ENCODE measurements at regions not wholly inside any gene's neighbourhood (a gene's known extent, or its start where the extent isn't known, plus 50 kb on each side); places are given as distances from the start of the nearest gene placed in this dataset.
"Not testable (repeated sequence)": the region's sequence is repeated elsewhere in the genome, so short reads cannot be mapped to it uniquely, and the experiment has no call there.

DNA sequence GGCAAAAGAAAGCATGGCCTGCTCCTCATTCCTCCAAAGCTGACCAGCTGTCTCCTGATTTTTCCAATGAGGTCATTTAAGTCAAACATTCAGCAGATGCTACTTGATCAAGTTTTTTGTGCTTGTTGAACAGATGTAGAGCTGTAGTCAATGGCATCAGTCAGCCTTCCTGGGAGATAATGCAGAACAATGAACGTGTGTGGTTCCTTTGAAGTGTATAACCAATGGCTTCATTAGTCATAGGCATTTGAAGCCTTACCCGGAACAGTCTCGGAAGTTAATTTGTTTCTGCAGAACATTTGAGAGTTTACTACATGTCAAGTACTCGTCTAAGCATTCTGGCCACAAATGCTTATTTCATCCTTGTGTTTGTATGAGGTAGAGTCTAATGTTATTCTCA is 227.1 kb downstream of the ADRA2A start:
- ATAC-seq (no peak), DNase-seq (no peak)
- no peaks in the 10 kb centered on the region for H3K36me3 Mint-ChIP-seq
- no peaks in the 10 kb centered on the region for H3K9me3 Mint-ChIP-seq
- TF ChIP-seq, protein P1, sequence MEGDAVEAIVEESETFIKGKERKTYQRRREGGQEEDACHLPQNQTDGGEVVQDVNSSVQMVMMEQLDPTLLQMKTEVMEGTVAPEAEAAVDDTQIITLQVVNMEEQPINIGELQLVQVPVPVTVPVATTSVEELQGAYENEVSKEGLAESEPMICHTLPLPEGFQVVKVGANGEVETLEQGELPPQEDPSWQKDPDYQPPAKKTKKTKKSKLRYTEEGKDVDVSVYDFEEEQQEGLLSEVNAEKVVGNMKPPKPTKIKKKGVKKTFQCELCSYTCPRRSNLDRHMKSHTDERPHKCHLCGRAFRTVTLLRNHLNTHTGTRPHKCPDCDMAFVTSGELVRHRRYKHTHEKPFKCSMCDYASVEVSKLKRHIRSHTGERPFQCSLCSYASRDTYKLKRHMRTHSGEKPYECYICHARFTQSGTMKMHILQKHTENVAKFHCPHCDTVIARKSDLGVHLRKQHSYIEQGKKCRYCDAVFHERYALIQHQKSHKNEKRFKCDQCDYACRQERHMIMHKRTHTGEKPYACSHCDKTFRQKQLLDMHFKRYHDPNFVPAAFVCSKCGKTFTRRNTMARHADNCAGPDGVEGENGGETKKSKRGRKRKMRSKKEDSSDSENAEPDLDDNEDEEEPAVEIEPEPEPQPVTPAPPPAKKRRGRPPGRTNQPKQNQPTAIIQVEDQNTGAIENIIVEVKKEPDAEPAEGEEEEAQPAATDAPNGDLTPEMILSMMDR (IDR thresholded peaks at IDR 0.05) = no peak
- intact Hi-C loops (cut with micrococcal nuclease) = no loop called here
- no peaks in the 10 kb centered on the region for H3K36me3 ChIP-seq (ENCODE audit: control insufficient read depth, insufficient read depth, low read length)
- no peak overlapping the region for H3K4me3 Mint-ChIP-seq
- H3K9me3 ChIP-seq (ENCODE audit: control insufficient read depth, insufficient read depth, low read length) = no peaks in the 10 kb centered on the region
- no peak overlapping the region for H3K27ac ChIP-seq (ENCODE audit: low read length)
- H3K4me1 ChIP-seq (ENCODE audit: control insufficient read depth, insufficient read depth, low read length) = no peaks in the 10 kb centered on the region
- WGBS (ENCODE audit: insufficient coverage) = 88% methylated on average over 4 of the region's 4 CpGs
- H3K4me3 ChIP-seq (ENCODE audit: low read length) = no peak overlapping the region
- H3K27me3 ChIP-seq (ENCODE audit: control insufficient read depth, insufficient read depth, low read length) = no peaks in the 10 kb centered on the region
- H3K4me1 Mint-ChIP-seq = no peaks in the 10 kb centered on the region
- peaks cover 3 to 17% of the 10 kb centered on the region in 2 donors for H3K27me3 Mint-ChIP-seq (ENCODE audit: low read depth in 2 of 2)
- no peak overlapping the region for H3K27ac Mint-ChIP-seq

DNA sequence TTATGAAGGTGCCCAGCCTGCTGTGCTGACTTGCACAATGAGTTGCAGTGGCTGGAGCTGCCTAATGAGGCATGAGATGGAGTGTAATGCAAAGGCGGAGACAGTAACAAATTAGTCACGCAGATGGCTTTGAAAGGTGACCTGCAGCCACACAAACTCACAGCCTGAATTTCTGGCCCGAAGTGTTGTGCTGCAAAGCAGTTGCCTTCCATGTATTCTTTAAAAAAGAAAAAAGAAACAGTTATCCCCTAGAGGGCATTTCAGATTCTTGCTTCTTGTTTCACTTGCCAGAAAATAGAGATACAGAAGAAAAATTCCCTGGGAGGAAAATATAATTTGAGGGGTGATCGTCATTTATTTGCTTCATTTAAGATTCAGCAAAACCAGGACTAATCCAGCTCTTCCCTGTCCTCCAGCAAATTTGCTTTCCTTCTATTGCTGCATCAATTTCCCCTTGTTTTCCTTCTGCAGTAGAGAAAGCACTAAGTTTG is 239.9 kb downstream of the ADRA2A start:
- intact Hi-C loops (cut with micrococcal nuclease) = no loop called here
- Histone ChIP-seq H3K27me3 (ENCODE audit: control insufficient read depth, insufficient read depth, low read length) (no peaks in the 10 kb centered on the region), H3K4me3 (ENCODE audit: low read length) (no peak overlapping the region), H3K36me3 (ENCODE audit: control insufficient read depth, insufficient read depth, low read length) (no peaks in the 10 kb centered on the region), H3K9me3 (ENCODE audit: control insufficient read depth, insufficient read depth, low read length) (no peaks in the 10 kb centered on the region), H3K27ac (ENCODE audit: low read length) (no peak overlapping the region), H3K4me1 (ENCODE audit: control insufficient read depth, insufficient read depth, low read length) (no peaks in the 10 kb centered on the region)
- no peak overlapping the region for H3K4me3 Mint-ChIP-seq
- ATAC-seq = no peak
- H3K27ac Mint-ChIP-seq = no peak overlapping the region
- no peaks in the 10 kb centered on the region for H3K4me1 Mint-ChIP-seq
- TF ChIP-seq, protein P1 (IDR thresholded peaks at IDR 0.05) = no peak
- 73% methylated on average over 4 of the region's 4 CpGs for WGBS (ENCODE audit: insufficient coverage)
- no peaks in the 10 kb centered on the region for H3K36me3 Mint-ChIP-seq
- peaks cover 0 to 14% of the 10 kb centered on the region in 2 donors for H3K27me3 Mint-ChIP-seq (ENCODE audit: low read depth in 2 of 2)
- no peak for DNase-seq
- peaks cover 0 to 3% of the 10 kb centered on the region in 2 donors for H3K9me3 Mint-ChIP-seq

DNA sequence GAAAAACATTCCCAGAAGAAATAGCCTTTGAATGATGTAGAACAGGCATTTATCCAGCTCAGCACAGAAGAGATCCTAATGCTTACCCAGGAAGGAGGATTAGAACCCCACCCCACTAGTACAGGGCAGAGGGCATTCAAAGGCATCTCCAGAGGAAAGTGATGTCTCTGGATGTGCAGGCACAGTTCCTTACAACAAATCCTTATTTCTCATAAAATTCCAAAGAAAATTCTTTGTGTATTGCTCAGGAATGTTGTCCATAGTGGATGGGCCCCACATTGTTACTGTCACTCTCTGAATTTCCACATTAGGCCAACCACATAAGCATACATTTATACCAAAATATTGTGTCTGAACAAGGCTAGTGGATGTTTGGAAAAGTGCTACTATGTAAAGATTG is 243.0 kb downstream of the ADRA2A start:
- Histone ChIP-seq H3K4me3 (ENCODE audit: low read length) (no peak overlapping the region), H3K36me3 (ENCODE audit: control insufficient read depth, insufficient read depth, low read length) (no peaks in the 10 kb centered on the region), H3K27ac (ENCODE audit: low read length) (no peak overlapping the region), H3K9me3 (ENCODE audit: control insufficient read depth, insufficient read depth, low read length) (no peaks in the 10 kb centered on the region), H3K4me1 (ENCODE audit: control insufficient read depth, insufficient read depth, low read length) (no peaks in the 10 kb centered on the region), H3K27me3 (ENCODE audit: control insufficient read depth, insufficient read depth, low read length) (no peaks in the 10 kb centered on the region)
- DNase-seq (no peak), ATAC-seq (no peak)
- no peak overlapping the region for H3K27ac Mint-ChIP-seq
- no peaks in the 10 kb centered on the region for H3K9me3 Mint-ChIP-seq
- no peaks in the 10 kb centered on the region for H3K36me3 Mint-ChIP-seq
- H3K4me3 Mint-ChIP-seq = no peak overlapping the region
- intact Hi-C loops (cut with micrococcal nuclease) = no loop called here
- TF ChIP-seq, protein P1 (IDR thresholded peaks at IDR 0.05) = no peak
- peaks cover 4 to 14% of the 10 kb centered on the region in 2 donors for H3K27me3 Mint-ChIP-seq (ENCODE audit: low read depth in 2 of 2)
- no peaks in the 10 kb centered on the region for H3K4me1 Mint-ChIP-seq

DNA sequence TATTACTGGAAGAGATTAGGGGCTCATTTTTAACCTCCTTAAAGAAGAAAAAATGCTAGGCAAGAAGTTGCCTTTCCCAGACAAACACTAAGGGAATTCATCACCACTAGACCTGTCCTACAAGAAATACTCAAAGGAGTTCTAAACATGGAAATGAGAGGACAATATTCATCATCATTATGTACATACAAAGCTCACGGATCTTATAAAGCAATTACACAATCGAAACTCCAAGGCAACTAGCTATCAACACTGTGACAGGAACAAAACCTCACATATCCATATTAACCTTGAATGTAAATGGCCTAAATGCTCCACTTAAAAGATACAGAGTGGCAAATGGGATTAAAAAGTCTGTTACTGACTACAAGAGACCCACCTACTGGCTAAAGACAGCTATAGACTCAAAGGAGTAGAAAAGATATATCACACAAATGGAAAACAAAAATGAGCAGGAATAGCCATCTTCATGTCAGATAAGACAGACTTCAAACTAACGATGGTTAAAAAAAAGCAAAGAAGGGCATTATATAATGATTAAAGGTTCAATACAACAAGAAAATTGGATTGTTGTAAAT is 246.6 kb downstream of the ADRA2A start:
- Histone ChIP-seq H3K27me3 (ENCODE audit: control insufficient read depth, insufficient read depth, low read length) (no peaks in the 10 kb centered on the region), H3K27ac (ENCODE audit: low read length) (no peak overlapping the region), H3K4me3 (ENCODE audit: low read length) (no peak overlapping the region), H3K9me3 (ENCODE audit: control insufficient read depth, insufficient read depth, low read length) (no peaks in the 10 kb centered on the region), H3K36me3 (ENCODE audit: control insufficient read depth, insufficient read depth, low read length) (no peaks in the 10 kb centered on the region), H3K4me1 (ENCODE audit: control insufficient read depth, insufficient read depth, low read length) (no peaks in the 10 kb centered on the region)
- Mint-ChIP-seq H3K4me3 (no peak overlapping the region), H3K9me3 (no peaks in the 10 kb centered on the region), H3K4me1 (no peaks in the 10 kb centered on the region), H3K27me3 (ENCODE audit: low read depth in 2 of 2) (peaks cover 0 to 4% of the 10 kb centered on the region in 2 donors), H3K36me3 (no peaks in the 10 kb centered on the region), H3K27ac (no peak overlapping the region)
- WGBS (ENCODE audit: insufficient coverage) = 85% methylated on average over 2 of the region's 3 CpGs
- TF ChIP-seq, protein P1 (IDR thresholded peaks at IDR 0.05) = no peak
- intact Hi-C loops (cut with micrococcal nuclease) = no loop called here
- ATAC-seq (no peak), DNase-seq (no peak)

DNA sequence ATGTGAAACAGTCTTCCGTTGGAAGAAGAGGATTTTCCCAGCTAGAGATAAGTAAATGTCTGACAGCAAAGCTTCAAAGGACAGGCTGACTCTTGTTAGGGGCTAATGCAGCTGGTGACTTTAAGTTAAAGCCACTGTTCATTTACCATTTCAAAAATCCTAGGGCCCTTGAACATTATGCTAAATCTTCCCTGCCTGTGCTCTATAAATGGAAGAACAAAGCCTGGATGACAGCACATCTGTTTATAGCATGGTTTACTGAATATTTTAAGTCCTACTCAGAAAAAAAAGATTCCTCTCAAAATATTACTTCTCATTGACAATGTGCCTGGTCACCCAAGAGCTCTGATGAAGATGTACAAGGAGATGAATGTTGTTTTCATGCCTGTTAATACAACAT is 255.3 kb downstream of the ADRA2A start:
- WGBS (ENCODE audit: insufficient coverage) = 88% methylated on average over 1 of the region's 1 CpG
- H3K4me1 Mint-ChIP-seq; intact Hi-C loops (cut with micrococcal nuclease); H3K4me1 ChIP-seq (ENCODE audit: control insufficient read depth, insufficient read depth, low read length); ATAC-seq; H3K27me3 ChIP-seq (ENCODE audit: control insufficient read depth, insufficient read depth, low read length); H3K36me3 ChIP-seq (ENCODE audit: control insufficient read depth, insufficient read depth, low read length); H3K27me3 Mint-ChIP-seq (ENCODE audit: low read depth in 2 of 2); H3K36me3 Mint-ChIP-seq; H3K4me3 ChIP-seq (ENCODE audit: low read length); H3K4me3 Mint-ChIP-seq; H3K27ac ChIP-seq (ENCODE audit: low read length); H3K27ac Mint-ChIP-seq; H3K9me3 Mint-ChIP-seq; H3K9me3 ChIP-seq (ENCODE audit: control insufficient read depth, insufficient read depth, low read length); DNase-seq: not testable (repeated sequence)
